ENCODE measurements at regions not wholly inside any gene's neighbourhood (a gene's known extent, or its start where the extent isn't known, plus 50 kb on each side); places are given as distances from the start of the nearest gene placed in this dataset.

DNA sequence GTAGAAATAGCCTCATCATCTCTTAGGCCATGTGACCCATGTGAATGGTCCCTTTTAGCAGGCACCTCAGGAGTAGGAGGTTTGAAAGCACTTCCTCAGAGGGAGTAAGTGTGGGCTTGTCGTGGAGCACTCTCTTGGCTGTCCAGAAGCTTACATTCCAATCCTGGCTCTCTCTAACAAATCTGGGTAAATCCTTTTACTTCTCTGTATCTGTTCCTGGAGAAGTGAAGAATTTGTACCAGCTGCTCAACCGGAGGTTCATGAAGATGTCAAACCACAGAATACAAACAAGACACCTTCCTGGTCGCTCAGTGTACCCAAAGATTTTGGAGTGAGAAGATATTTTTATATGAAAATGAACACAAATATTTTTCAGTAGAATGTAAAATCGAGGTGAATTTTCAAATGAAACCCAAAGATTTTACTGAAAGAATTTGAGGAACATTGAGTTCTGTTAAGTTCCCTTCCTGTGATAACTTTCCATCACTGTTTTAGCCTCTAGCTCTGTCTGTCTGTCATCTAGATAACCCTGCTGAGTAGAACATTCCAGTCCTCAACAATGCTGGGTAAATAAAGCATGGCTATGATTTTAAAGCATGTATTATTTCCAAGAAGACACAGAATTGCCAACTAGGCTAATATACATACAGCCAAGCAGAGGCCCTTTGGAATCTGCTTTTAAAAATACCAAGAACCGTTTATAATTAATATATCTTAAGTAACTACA lies 263.9 kb upstream of the RGS6 start:
- TF ChIP-seq, protein P1, sequence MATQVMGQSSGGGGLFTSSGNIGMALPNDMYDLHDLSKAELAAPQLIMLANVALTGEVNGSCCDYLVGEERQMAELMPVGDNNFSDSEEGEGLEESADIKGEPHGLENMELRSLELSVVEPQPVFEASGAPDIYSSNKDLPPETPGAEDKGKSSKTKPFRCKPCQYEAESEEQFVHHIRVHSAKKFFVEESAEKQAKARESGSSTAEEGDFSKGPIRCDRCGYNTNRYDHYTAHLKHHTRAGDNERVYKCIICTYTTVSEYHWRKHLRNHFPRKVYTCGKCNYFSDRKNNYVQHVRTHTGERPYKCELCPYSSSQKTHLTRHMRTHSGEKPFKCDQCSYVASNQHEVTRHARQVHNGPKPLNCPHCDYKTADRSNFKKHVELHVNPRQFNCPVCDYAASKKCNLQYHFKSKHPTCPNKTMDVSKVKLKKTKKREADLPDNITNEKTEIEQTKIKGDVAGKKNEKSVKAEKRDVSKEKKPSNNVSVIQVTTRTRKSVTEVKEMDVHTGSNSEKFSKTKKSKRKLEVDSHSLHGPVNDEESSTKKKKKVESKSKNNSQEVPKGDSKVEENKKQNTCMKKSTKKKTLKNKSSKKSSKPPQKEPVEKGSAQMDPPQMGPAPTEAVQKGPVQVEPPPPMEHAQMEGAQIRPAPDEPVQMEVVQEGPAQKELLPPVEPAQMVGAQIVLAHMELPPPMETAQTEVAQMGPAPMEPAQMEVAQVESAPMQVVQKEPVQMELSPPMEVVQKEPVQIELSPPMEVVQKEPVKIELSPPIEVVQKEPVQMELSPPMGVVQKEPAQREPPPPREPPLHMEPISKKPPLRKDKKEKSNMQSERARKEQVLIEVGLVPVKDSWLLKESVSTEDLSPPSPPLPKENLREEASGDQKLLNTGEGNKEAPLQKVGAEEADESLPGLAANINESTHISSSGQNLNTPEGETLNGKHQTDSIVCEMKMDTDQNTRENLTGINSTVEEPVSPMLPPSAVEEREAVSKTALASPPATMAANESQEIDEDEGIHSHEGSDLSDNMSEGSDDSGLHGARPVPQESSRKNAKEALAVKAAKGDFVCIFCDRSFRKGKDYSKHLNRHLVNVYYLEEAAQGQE (IDR thresholded peaks at IDR 0.05; ENCODE audit: insufficient read depth in 1 of 2, low read depth in 2 of 2, low read length in 2 of 2) = no peak
- no peak for TF ChIP-seq POLR2AphosphoS5 (IDR thresholded peaks at IDR 0.05; ENCODE audit: low read depth, low read length)
- TF ChIP-seq FOXP2 (optimal IDR thresholded peaks at IDR 0.05; ENCODE audit: borderline replicate concordance, extremely low read depth, extremely low read length, insufficient read depth) = no peak
- TF ChIP-seq SIN3A (IDR thresholded peaks at IDR 0.05; ENCODE audit: borderline replicate concordance, insufficient read depth, low read length) = no peak
- TF ChIP-seq TAF1 (IDR thresholded peaks at IDR 0.05; ENCODE audit: borderline replicate concordance, insufficient read depth, low read length) = no peak

DNA sequence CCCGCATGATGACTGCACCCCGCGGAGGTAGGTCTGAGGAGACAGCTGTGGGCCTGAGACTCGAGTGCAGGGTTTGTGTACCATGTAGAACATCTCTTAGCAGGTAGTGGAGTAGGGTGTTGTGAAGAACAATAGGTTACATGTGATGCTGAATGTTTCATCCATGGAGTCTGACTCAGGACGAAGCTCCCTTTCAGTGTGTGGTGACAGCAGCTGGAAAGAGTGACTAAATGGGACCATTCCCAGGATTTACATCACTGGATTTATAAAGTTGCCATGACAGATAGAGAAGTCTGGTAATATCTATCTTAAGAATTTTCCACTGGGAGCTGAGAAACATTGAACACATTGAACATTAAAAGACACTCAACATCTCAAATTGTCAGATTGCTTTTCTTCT lies 259.6 kb upstream of the RGS6 start:
- TF ChIP-seq FOXP2 (optimal IDR thresholded peaks at IDR 0.05; ENCODE audit: borderline replicate concordance, extremely low read depth, extremely low read length, insufficient read depth) (no peak), POLR2AphosphoS5 (IDR thresholded peaks at IDR 0.05; ENCODE audit: low read depth, low read length) (no peak)

DNA sequence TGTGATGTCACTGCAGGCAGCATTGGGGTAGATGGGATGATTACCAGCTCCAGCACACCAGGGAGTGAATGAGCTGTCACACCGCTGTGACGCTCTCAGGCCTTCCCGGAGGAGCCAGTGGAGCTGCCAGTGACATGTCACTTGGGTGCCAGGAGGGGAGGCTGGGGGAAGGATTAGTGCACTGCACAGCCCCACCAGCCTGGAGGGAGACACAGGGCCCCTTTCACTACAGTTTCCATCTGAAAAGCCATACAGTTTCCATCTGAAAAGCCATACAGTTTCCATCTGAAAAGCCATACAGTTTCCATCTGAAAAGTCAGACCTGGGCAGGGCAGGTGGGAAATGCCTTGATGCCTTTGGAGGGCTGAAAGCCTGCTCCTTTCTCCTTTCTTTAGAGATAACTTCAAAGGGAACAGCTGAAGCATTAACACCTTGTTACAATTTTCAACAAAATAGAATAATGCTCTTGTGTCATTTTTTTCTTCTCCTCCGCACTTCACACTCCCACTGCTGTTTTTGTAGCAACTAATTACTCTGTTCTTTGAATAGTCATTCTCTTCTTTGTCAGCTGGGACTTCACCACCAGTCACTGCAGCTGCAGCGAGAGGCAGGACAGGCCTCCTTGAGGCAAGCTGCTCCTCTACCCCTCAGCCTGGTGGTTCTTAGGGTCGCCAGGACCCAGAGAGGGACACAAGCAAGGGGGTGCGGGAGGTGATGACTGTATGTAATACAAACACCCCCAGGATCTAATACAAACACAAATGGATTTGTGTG lies 256.9 kb upstream of the RGS6 start:
- TF ChIP-seq, protein P1 (IDR thresholded peaks at IDR 0.05; ENCODE audit: insufficient read depth in 1 of 2, low read depth in 2 of 2, low read length in 2 of 2) = no peak

DNA sequence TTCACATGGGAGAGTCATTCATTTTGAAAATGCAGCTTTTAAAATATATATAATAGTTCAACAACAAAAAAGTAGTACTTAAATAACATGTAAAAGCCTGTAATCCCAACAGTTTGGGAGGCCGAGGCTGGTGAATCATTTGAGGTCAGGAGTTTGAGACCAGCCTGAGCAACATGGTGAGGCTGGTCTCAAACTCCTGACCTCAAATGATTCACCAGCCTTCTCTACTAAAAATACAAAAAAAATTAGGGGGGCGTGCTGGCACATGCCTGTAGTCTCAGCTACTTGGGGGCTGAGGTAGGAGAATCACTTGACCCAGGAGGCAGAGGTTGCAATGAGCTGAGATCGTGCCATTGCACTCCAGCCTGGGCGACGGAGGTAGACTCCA lies 256.3 kb upstream of the RGS6 start:
- TF ChIP-seq SIN3A (IDR thresholded peaks at IDR 0.05; ENCODE audit: borderline replicate concordance, insufficient read depth, low read length) = no peak
- no peak for TF ChIP-seq POLR2AphosphoS5 (IDR thresholded peaks at IDR 0.05; ENCODE audit: low read depth, low read length)
- no peak for TF ChIP-seq FOXP2 (optimal IDR thresholded peaks at IDR 0.05; ENCODE audit: borderline replicate concordance, extremely low read depth, extremely low read length, insufficient read depth)
- TF ChIP-seq, protein P1 (IDR thresholded peaks at IDR 0.05; ENCODE audit: insufficient read depth in 1 of 2, low read depth in 2 of 2, low read length in 2 of 2) = no peak
- TF ChIP-seq TAF1 (IDR thresholded peaks at IDR 0.05; ENCODE audit: borderline replicate concordance, insufficient read depth, low read length) = no peak

DNA sequence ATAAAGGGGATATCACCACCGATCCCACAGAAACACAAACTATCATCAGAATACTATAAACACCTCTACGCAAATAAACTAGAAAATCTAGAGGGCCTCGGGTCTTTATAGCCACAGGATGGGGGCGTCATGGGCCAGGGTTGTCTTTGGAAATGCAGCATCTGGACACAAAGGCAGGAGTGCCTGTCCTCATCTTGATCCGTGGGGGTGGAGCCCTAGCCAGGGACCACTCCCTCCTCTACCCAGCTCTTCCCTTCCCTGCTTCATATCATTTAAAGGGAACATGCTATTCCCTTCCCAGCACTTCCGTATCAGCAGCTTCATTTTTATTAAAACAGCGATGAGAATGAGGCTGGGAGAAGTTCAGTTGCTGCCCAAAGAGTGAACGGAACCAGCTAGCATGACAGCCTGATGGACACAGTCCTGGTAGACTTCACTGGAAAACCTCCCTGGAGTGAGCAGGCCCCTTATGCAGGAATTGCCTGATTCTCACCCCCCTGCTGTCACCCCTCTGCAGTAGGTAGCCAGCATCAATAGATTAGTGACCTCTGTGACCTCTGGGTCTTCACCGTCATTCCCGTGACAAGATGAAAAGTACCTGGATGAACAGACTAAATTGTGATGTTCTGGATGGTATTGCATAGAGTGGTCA lies 251.4 kb upstream of the RGS6 start:
- TF ChIP-seq FOXP2 (optimal IDR thresholded peaks at IDR 0.05; ENCODE audit: borderline replicate concordance, extremely low read depth, extremely low read length, insufficient read depth) = no peak
- TF ChIP-seq SIN3A (IDR thresholded peaks at IDR 0.05; ENCODE audit: borderline replicate concordance, insufficient read depth, low read length) = no peak
- TF ChIP-seq, protein P1 (IDR thresholded peaks at IDR 0.05; ENCODE audit: insufficient read depth in 1 of 2, low read depth in 2 of 2, low read length in 2 of 2) = no peak
- TF ChIP-seq TAF1 (IDR thresholded peaks at IDR 0.05; ENCODE audit: borderline replicate concordance, insufficient read depth, low read length) = no peak
- TF ChIP-seq POLR2AphosphoS5 (IDR thresholded peaks at IDR 0.05; ENCODE audit: low read depth, low read length) = no peak
